GM12892 (cell line): ENCODE measurements at regions not wholly inside any gene's neighbourhood (a gene's known extent, or its start where the extent isn't known, plus 50 kb on each side); places are given as distances from the start of the nearest gene placed in this dataset.

Experiments
- POLR2A ChIP-seq: IDR thresholded peaks from 2 replicates; pipeline ENCODE4 v1.6.1; 2011; ENCODE audit warnings: low read depth, low read length, control low read depth
- TAF1 ChIP-seq: IDR thresholded peaks from 2 replicates; pipeline ENCODE4 v1.6.1; 2011; ENCODE audit warnings: low read depth, mild to moderate bottlenecking, control low read depth, low read length, borderline replicate concordance

DNA sequence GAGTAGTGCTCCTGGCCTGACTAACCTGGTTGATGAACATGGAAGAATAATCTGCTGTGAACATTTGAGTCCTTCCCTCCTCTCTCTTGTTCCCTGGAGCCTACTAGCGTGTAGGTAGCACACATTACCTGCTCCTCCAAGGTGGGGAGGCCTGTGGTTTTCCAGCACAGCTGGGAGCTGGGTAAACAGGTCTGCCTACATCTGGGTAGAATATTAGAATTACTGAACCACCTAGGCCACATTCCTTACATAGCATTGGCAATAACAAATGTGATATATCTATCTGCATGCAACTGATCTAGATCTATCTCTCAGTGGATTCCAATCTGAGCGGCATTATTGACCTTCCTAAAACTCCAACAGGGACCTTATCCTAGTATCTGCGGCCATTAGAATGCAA lies 151.0 kb upstream of the ZNF366 start:
- TF ChIP-seq POLR2A (no peak), TAF1 (no peak)
